Ovary (tissue), 3 donors: ENCODE measurements at regions not wholly inside any gene's neighbourhood (a gene's known extent, or its start where the extent isn't known, plus 50 kb on each side); places are given as distances from the start of the nearest gene placed in this dataset.
"Not testable (repeated sequence)": the region's sequence is repeated elsewhere in the genome, so short reads cannot be mapped to it uniquely, and the experiment has no call there.

ENCODE experiments used
- POLR2A ChIP-seq: fragments of 450-650 bp; IDR thresholded peaks from one replicate; pipeline ENCODE4 v1.6.1; 2017; ENCODE audit warnings: antibody characterized with exemption, mild to moderate bottlenecking, moderate library complexity
- TF ChIP-seq, protein P1 (sequence below), 3 donors: fragments of 450-650 bp in 2 of 3; fragments of 200-600 bp in 1 of 3; IDR thresholded peaks; one replicate each; pipeline versions ENCODE4 v1.5.1 to v1.8.0; 2016 to 2022; ENCODE audit warnings: antibody characterized with exemption in 3 of 3, mild to moderate bottlenecking in 1 of 3
- donor health status: DM: no; HTN: no; CAD: no.

DNA sequence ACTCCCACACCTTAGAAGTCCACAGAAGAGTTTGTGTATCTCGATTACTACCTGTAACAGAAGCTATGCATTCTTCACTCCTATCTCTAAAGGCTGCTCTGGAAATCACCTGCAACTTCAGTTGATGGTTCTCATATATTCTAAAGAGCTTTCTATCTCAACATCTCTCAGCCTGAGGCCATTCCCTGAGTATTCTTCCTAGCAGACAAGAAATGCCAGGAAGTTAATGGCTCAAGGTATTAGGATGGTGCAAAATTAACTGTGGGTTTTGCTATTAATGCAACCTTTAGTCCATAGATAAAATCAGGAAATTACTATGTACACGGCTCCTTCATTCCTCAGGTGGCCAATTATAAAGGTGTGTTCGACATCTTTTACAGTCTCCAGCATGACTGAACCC is 290.1 kb downstream of the ZNF716 start:
- TF ChIP-seq, protein P1, sequence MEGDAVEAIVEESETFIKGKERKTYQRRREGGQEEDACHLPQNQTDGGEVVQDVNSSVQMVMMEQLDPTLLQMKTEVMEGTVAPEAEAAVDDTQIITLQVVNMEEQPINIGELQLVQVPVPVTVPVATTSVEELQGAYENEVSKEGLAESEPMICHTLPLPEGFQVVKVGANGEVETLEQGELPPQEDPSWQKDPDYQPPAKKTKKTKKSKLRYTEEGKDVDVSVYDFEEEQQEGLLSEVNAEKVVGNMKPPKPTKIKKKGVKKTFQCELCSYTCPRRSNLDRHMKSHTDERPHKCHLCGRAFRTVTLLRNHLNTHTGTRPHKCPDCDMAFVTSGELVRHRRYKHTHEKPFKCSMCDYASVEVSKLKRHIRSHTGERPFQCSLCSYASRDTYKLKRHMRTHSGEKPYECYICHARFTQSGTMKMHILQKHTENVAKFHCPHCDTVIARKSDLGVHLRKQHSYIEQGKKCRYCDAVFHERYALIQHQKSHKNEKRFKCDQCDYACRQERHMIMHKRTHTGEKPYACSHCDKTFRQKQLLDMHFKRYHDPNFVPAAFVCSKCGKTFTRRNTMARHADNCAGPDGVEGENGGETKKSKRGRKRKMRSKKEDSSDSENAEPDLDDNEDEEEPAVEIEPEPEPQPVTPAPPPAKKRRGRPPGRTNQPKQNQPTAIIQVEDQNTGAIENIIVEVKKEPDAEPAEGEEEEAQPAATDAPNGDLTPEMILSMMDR (IDR thresholded peaks at IDR 0.05) = not testable (repeated sequence)
- TF ChIP-seq POLR2A = not testable (repeated sequence)
